T-cell (primary cell): ENCODE measurements at regions not wholly inside any gene's neighbourhood (a gene's known extent, or its start where the extent isn't known, plus 50 kb on each side); places are given as distances from the start of the nearest gene placed in this dataset.

Experiments used
- ATAC-seq, 4 experiments: fragments of 200-7000 bp in 3 of 4; fragments of 150-1000 bp in 1 of 4; cut with Tn5 transposase; replicated peaks in 1 of 4; 1 replicate in 3 of 4; 2 replicates in 1 of 4; pipeline ENCODE4 v1.10.0; 2021; ENCODE audit warnings: moderate library complexity in 3 of 4, mild to moderate bottlenecking in 2 of 4, moderate number of reproducible peaks in 1 of 4
- CTCF ChIA-PET, 2 donors: fragments of 300-600 bp; sonication (Branson Sonifier 250); formaldehyde crosslinking; loops; one replicate each; lab custom pipeline; 2022; ENCODE audit warnings: antibody characterized with exemption in 2 of 2; lab: Charles Lee
- POLR2A ChIA-PET, 2 donors: fragments of 300-600 bp; sonication (Branson Sonifier 250); formaldehyde crosslinking; loops; one replicate each; lab custom pipeline; 2022; ENCODE audit warnings: antibody characterized with exemption in 2 of 2; lab: Charles Lee
- DNase-seq, 35 experiments: peaks; one replicate each; pipeline versions ENCODE4 v3.0.0 to v3.0.0-alpha.2; 2013 to 2023
- H3K27ac ChIP-seq: one replicate; pipeline ENCODE4 v1.5.1; 2013; ENCODE audit warnings: low read length
- H3K27me3 ChIP-seq, 2 experiments: replicated peaks in 1 of 2; 1 replicate in 1 of 2; 2 replicates in 1 of 2; pipeline versions ENCODE4 v1.6.1 to v1.7.0; 2013; ENCODE audit warnings: low read length in 1 of 2, mixed read lengths in 1 of 2; ENCODE audit not compliant: control insufficient read depth in 2 of 2, insufficient read depth in 2 of 2; ENCODE audit errors: extremely low read depth in 1 of 2
- H3K36me3 ChIP-seq, 2 donors: 1 replicate in 1 of 2; 2 replicates in 1 of 2; pipeline versions ENCODE4 v1.6.1 to v1.7.0; 2013; ENCODE audit warnings: low read length in 1 of 2; ENCODE audit not compliant: control insufficient read depth in 2 of 2, insufficient read depth in 1 of 2; ENCODE audit errors: extremely low read depth in 1 of 2
- H3K4me1 ChIP-seq, 2 experiments: 1 replicate in 1 of 2; 2 replicates in 1 of 2; pipeline versions ENCODE4 v1.6.1 to v1.7.0; 2013; ENCODE audit warnings: low read length in 2 of 2, mixed read lengths in 1 of 2; ENCODE audit not compliant: insufficient read depth in 2 of 2, control insufficient read depth in 1 of 2; ENCODE audit errors: extremely low read depth in 1 of 2
- H3K4me3 ChIP-seq, 2 donors: 1 replicate in 1 of 2; 2 replicates in 1 of 2; pipeline versions ENCODE4 v1.5.1 to v1.7.0; 2013; ENCODE audit warnings: mild to moderate bottlenecking in 2 of 2, low read length in 1 of 2, moderate library complexity in 1 of 2; ENCODE audit not compliant: control insufficient read depth in 1 of 2; ENCODE audit errors: extremely low read depth in 1 of 2
- H3K9me3 ChIP-seq: 2 replicates; pipeline ENCODE4 v1.7.0; 2013
- H3K27ac Mint-ChIP-seq, 2 donors: one replicate each; pipeline ENCODE4 v1.8.0; 2020 to 2021; ENCODE audit warnings: mild to moderate bottlenecking in 2 of 2, mixed read lengths in 2 of 2
- H3K27me3 Mint-ChIP-seq, 2 donors: one replicate each; pipeline ENCODE4 v1.8.0; 2021 to 2022; ENCODE audit warnings: mixed read lengths in 2 of 2
- H3K36me3 Mint-ChIP-seq: one replicate; pipeline ENCODE4 v1.8.0; 2021; ENCODE audit warnings: mixed read lengths
- H3K4me1 Mint-ChIP-seq, 3 donors: one replicate each; pipeline ENCODE4 v1.8.0; 2020 to 2022; ENCODE audit warnings: mixed read lengths in 3 of 3, mild to moderate bottlenecking in 1 of 3
- H3K4me3 Mint-ChIP-seq, 3 donors: one replicate each; pipeline ENCODE4 v1.8.0; 2020 to 2022; ENCODE audit warnings: mild to moderate bottlenecking in 3 of 3, mixed read lengths in 3 of 3, moderate library complexity in 3 of 3
- H3K9me3 Mint-ChIP-seq, 3 donors: one replicate each; pipeline ENCODE4 v1.8.0; 2020 to 2022; ENCODE audit warnings: mixed read lengths in 3 of 3
- WGBS: methylation state at CpG from one replicate; pipeline ENCODE4 v1.1.5; 2013; ENCODE audit warnings: missing lambda C conversion rate; ENCODE audit not compliant: insufficient coverage; 5-methylcytosine and 5-hydroxymethylcytosine counted together

- DNase-seq (no peak), ATAC-seq (no peak)
- CTCF ChIA-PET: interaction anchor here in 1 of 2 donors (0.6 kb wide), 1 partner anchor 175 kb away, joined by 3 read pairs; no protein-coding TSS in a partner anchor
- peaks cover 0 to 9% of the 10 kb centered on the region in 2 experiments for H3K27me3 ChIP-seq
- no peaks in the 10 kb centered on the region for H3K9me3 ChIP-seq
- no peak overlapping the region for H3K27ac ChIP-seq
- no peak overlapping the region for H3K4me3 ChIP-seq
- H3K36me3 Mint-ChIP-seq: no peaks in the 10 kb centered on the region
- no peaks in the 10 kb centered on the region for H3K4me1 Mint-ChIP-seq
- no peaks in the 10 kb centered on the region for H3K9me3 Mint-ChIP-seq
- H3K36me3 ChIP-seq: no peaks in the 10 kb centered on the region
- no peak overlapping the region for H3K4me3 Mint-ChIP-seq
- H3K27me3 Mint-ChIP-seq: peaks cover 26 to 32% of the 10 kb centered on the region in 2 donors
- POLR2A ChIA-PET: no interaction called here
- no peak overlapping the region for H3K27ac Mint-ChIP-seq
- H3K4me1 ChIP-seq: no peaks in the 10 kb centered on the region
Observed at GRCh38 chr6:159479146-159479545, 213.9 kb downstream of the SOD2 start.

- no peaks in the 10 kb centered on the region for H3K4me1 Mint-ChIP-seq
- ATAC-seq: no peak
- H3K4me3 Mint-ChIP-seq: no peak overlapping the region
- H3K27me3 Mint-ChIP-seq: peaks cover 7 to 30% of the 10 kb centered on the region in 2 donors
- ChIA-PET POLR2A (no interaction called here), CTCF (no interaction called here)
- peaks cover 0 to 10% (median 4%) of the 10 kb centered on the region in 3 donors for H3K9me3 Mint-ChIP-seq
- no peak for DNase-seq
- no peak overlapping the region for H3K27ac ChIP-seq
- H3K36me3 ChIP-seq: no peaks in the 10 kb centered on the region
- H3K27me3 ChIP-seq: peaks cover 0 to 17% of the 10 kb centered on the region in 2 experiments
- 59% methylated on average over 2 of the region's 4 CpGs for WGBS
- no peaks in the 10 kb centered on the region for H3K9me3 ChIP-seq
- H3K4me3 ChIP-seq: no peak overlapping the region
- no peak overlapping the region for H3K27ac Mint-ChIP-seq
- no peaks in the 10 kb centered on the region for H3K36me3 Mint-ChIP-seq
- no peaks in the 10 kb centered on the region for H3K4me1 ChIP-seq
Observed at GRCh38 chr6:159473475-159474263, 219.4 kb downstream of the SOD2 start.

- H3K36me3 Mint-ChIP-seq: no peaks in the 10 kb centered on the region
- Histone ChIP-seq H3K36me3 (no peaks in the 10 kb centered on the region), H3K4me1 (no peaks in the 10 kb centered on the region), H3K4me3 (no peak overlapping the region), H3K27ac (no peak overlapping the region), H3K27me3 (peaks cover 0 to 20% of the 10 kb centered on the region in 2 experiments), H3K9me3 (no peaks in the 10 kb centered on the region)
- no peak for ATAC-seq
- H3K4me3 Mint-ChIP-seq: no peak overlapping the region
- H3K9me3 Mint-ChIP-seq: peaks cover 0 to 10% (median 4%) of the 10 kb centered on the region in 3 donors
- CTCF ChIA-PET: no interaction called here
- H3K4me1 Mint-ChIP-seq: peaks cover 2 to 10% (median 4%) of the 10 kb centered on the region in 3 donors
- 40% methylated on average over 1 of the region's 3 CpGs for WGBS
- POLR2A ChIA-PET: no interaction called here
- DNase-seq: no peak
- H3K27ac Mint-ChIP-seq: no peak overlapping the region
- H3K27me3 Mint-ChIP-seq: peaks cover 15 to 42% of the 10 kb centered on the region in 2 donors
Observed at GRCh38 chr6:159470397-159470796, 222.6 kb downstream of the SOD2 start.

GRCh38 chr6:159469443-159469842 is 223.6 kb downstream of the SOD2 start:
- no peaks in the 10 kb centered on the region for H3K36me3 ChIP-seq
- H3K4me3 ChIP-seq: no peak overlapping the region
- 77% methylated on average over 3 of the region's 4 CpGs for WGBS
- Mint-ChIP-seq H3K9me3 (peaks cover 0 to 10% (median 4%) of the 10 kb centered on the region in 3 donors), H3K4me1 (peaks cover 2 to 10% (median 4%) of the 10 kb centered on the region in 3 donors), H3K27ac (no peak overlapping the region), H3K36me3 (no peaks in the 10 kb centered on the region), H3K4me3 (no peak overlapping the region), H3K27me3 (peaks cover 15 to 44% of the 10 kb centered on the region in 2 donors)
- H3K9me3 ChIP-seq: no peaks in the 10 kb centered on the region
- DNase-seq (no peak), ATAC-seq (no peak)
- ChIA-PET POLR2A (no interaction called here), CTCF (no interaction called here)
- no peak overlapping the region for H3K27ac ChIP-seq
- peaks cover 0 to 20% of the 10 kb centered on the region in 2 experiments for H3K27me3 ChIP-seq
- H3K4me1 ChIP-seq: no peaks in the 10 kb centered on the region

GRCh38 chr6:159468994-159469393 is 224.0 kb downstream of the SOD2 start:
- H3K27me3 ChIP-seq: peaks cover 0 to 20% of the 10 kb centered on the region in 2 experiments
- DNase-seq (no peak), ATAC-seq (no peak)
- H3K9me3 Mint-ChIP-seq: peaks cover 0 to 10% (median 4%) of the 10 kb centered on the region in 3 donors
- ChIA-PET POLR2A (no interaction called here), CTCF (no interaction called here)
- H3K4me1 Mint-ChIP-seq: peaks cover 2 to 10% (median 4%) of the 10 kb centered on the region in 3 donors
- H3K27ac ChIP-seq: no peak overlapping the region
- H3K4me3 ChIP-seq: no peak overlapping the region
- no peaks in the 10 kb centered on the region for H3K36me3 Mint-ChIP-seq
- peaks cover 15 to 47% of the 10 kb centered on the region in 2 donors for H3K27me3 Mint-ChIP-seq
- no peaks in the 10 kb centered on the region for H3K9me3 ChIP-seq
- no peak overlapping the region for H3K4me3 Mint-ChIP-seq
- 73% methylated on average over 2 of the region's 3 CpGs for WGBS
- no peak overlapping the region for H3K27ac Mint-ChIP-seq
- no peaks in the 10 kb centered on the region for H3K36me3 ChIP-seq
- H3K4me1 ChIP-seq: no peaks in the 10 kb centered on the region

- POLR2A ChIA-PET: no interaction called here
- Mint-ChIP-seq H3K27me3 (peaks cover 20 to 49% of the 10 kb centered on the region in 2 donors), H3K4me1 (peaks cover 2 to 10% (median 4%) of the 10 kb centered on the region in 3 donors), H3K9me3 (peaks cover 0 to 9% (median 4%) of the 10 kb centered on the region in 3 donors), H3K27ac (no peak overlapping the region), H3K4me3 (no peak overlapping the region), H3K36me3 (no peaks in the 10 kb centered on the region)
- no peaks in the 10 kb centered on the region for H3K4me1 ChIP-seq
- H3K27me3 ChIP-seq: peaks cover 0 to 26% of the 10 kb centered on the region in 2 experiments
- ATAC-seq (no peak), DNase-seq (no peak)
- no peaks in the 10 kb centered on the region for H3K36me3 ChIP-seq
- no peaks in the 10 kb centered on the region for H3K9me3 ChIP-seq
- H3K4me3 ChIP-seq: no peak overlapping the region
- CTCF ChIA-PET: no interaction called here
- H3K27ac ChIP-seq: no peak overlapping the region
- 33% methylated on average over 1 of the region's 5 CpGs for WGBS
Observed at GRCh38 chr6:159467473-159468041, 225.5 kb downstream of the SOD2 start.
